ENCODE measurements at regions not wholly inside any gene's neighbourhood (a gene's known extent, or its start where the extent isn't known, plus 50 kb on each side); places are given as distances from the start of the nearest gene placed in this dataset.

DNA sequence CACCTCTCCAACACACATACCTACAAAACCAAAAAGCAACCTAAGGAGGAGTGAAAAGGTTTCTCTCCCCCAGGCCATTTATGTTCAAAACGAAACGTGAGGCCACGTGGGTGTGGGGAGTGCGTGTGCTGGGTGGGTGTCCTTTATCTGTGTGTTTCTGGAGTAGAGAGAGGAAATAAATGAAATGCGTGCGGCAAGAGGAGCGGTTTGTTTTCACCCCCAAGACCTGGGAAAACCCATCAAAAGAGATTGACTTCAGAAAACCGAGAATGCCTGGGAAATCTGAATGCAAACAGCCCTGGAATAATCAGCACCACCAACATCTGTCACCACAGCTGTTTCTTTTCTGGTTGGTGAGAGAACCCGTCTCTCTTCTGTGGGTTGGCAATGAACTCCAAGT, 137.4 kb downstream of the INSIG2 start:
- TF ChIP-seq CTCF (IDR thresholded peaks at IDR 0.05; ENCODE audit: low read depth, low read length, missing input control) (no peak), EGR1 (IDR thresholded peaks at IDR 0.05; ENCODE audit: low read depth in 2 of 2) (no peak), SP1 (IDR thresholded peaks at IDR 0.05) (no peak), REST (IDR thresholded peaks at IDR 0.05) (no peak), RAD21 (IDR thresholded peaks at IDR 0.05) (no peak), TAF1 (conservative IDR thresholded peaks at IDR 0.05) (no peak)
- TF ChIP-seq, protein P1, sequence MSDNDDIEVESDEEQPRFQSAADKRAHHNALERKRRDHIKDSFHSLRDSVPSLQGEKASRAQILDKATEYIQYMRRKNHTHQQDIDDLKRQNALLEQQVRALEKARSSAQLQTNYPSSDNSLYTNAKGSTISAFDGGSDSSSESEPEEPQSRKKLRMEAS (IDR thresholded peaks at IDR 0.05) = no peak

Data from liver (tissue), 3 donors.